ENCODE measurements at regions not wholly inside any gene's neighbourhood (a gene's known extent, or its start where the extent isn't known, plus 50 kb on each side); places are given as distances from the start of the nearest gene placed in this dataset.

- no peak for DNase-seq (ENCODE audit: extremely low spot score)
- no peaks in the 10 kb centered on the region for H3K4me1 ChIP-seq
- no peak overlapping the region for H3K27ac ChIP-seq (replicated peaks in 1 of 4)
- TF ChIP-seq POLR2A (IDR thresholded peaks at IDR 0.05; ENCODE audit: low read depth) (no peak), CTCF (IDR thresholded peaks at IDR 0.05) (no peak), EP300 (IDR thresholded peaks at IDR 0.05) (no peak), POLR2AphosphoS5 (IDR thresholded peaks at IDR 0.05) (no peak)
- no peaks in the 10 kb centered on the region for H3K27me3 ChIP-seq
- intact Hi-C loops (cut with DNase I) = no loop called here
- H3K36me3 ChIP-seq = no peaks in the 10 kb centered on the region
- H3K9me3 ChIP-seq = no peaks in the 10 kb centered on the region
- H3K4me3 ChIP-seq = no peak overlapping the region
- 67% methylated on average over 1 of the region's 1 CpG for WGBS
Observed at GRCh38 chr9:81108391-81108790, 581.0 kb downstream of the TLE1 start.

- TF ChIP-seq POLR2A (IDR thresholded peaks at IDR 0.05; ENCODE audit: low read depth) (no peak), CTCF (IDR thresholded peaks at IDR 0.05) (peak; percentile 10 to 42 (median 23))
- DNase-seq (ENCODE audit: extremely low spot score) = no peak
- no peaks in the 10 kb centered on the region for H3K4me1 ChIP-seq
- no peak overlapping the region for H3K4me3 ChIP-seq
- WGBS = 76% methylated on average over 10 of the region's 10 CpGs
- no peaks in the 10 kb centered on the region for H3K36me3 ChIP-seq
- H3K27me3 ChIP-seq = no peaks in the 10 kb centered on the region
- no peak overlapping the region for H3K27ac ChIP-seq (replicated peaks in 1 of 4)
- no peaks in the 10 kb centered on the region for H3K9me3 ChIP-seq
- intact Hi-C loops (cut with DNase I) = no loop called here
Observed at GRCh38 chr9:81103597-81104471, 585.5 kb downstream of the TLE1 start.

GRCh38 chr9:81097131-81097847 is 592.1 kb downstream of the TLE1 start:
- TF ChIP-seq POLR2A (IDR thresholded peaks at IDR 0.05; ENCODE audit: low read depth) = no peak
- no peak for TF ChIP-seq EP300 (IDR thresholded peaks at IDR 0.05)
- no peak for TF ChIP-seq POLR2AphosphoS5 (IDR thresholded peaks at IDR 0.05)
- TF ChIP-seq CTCF (IDR thresholded peaks at IDR 0.05) = no peak
- H3K27me3 ChIP-seq = no peaks in the 10 kb centered on the region
- intact Hi-C loops (cut with DNase I) = no loop called here
- H3K4me1 ChIP-seq = peaks cover 0 to 10% (median 3%) of the 10 kb centered on the region in 4 donors
- H3K4me3 ChIP-seq = no peak overlapping the region
- H3K9me3 ChIP-seq = no peaks in the 10 kb centered on the region
- no peak overlapping the region for H3K27ac ChIP-seq (replicated peaks in 1 of 4)
- no peak for DNase-seq (ENCODE audit: extremely low spot score)
- WGBS = 61% methylated on average over 11 of the region's 11 CpGs
- H3K36me3 ChIP-seq = no peaks in the 10 kb centered on the region

GRCh38 chr9:81096625-81097024 is 592.7 kb downstream of the TLE1 start:
- DNase-seq (ENCODE audit: extremely low spot score) = no peak
- no peak overlapping the region for H3K27ac ChIP-seq (replicated peaks in 1 of 4)
- H3K9me3 ChIP-seq = no peaks in the 10 kb centered on the region
- no peaks in the 10 kb centered on the region for H3K27me3 ChIP-seq
- H3K4me3 ChIP-seq = no peak overlapping the region
- TF ChIP-seq POLR2AphosphoS5 (IDR thresholded peaks at IDR 0.05) = no peak
- TF ChIP-seq CTCF (IDR thresholded peaks at IDR 0.05) = no peak
- no peak for TF ChIP-seq EP300 (IDR thresholded peaks at IDR 0.05)
- TF ChIP-seq POLR2A (IDR thresholded peaks at IDR 0.05; ENCODE audit: low read depth) = no peak
- no peaks in the 10 kb centered on the region for H3K36me3 ChIP-seq
- H3K4me1 ChIP-seq = peaks cover 0 to 10% (median 3%) of the 10 kb centered on the region in 4 donors
- WGBS = 56% methylated on average over 2 of the region's 2 CpGs
- intact Hi-C loops (cut with DNase I) = no loop called here
